Pancreas (tissue), 10 donors: ENCODE measurements at regions not wholly inside any gene's neighbourhood (a gene's known extent, or its start where the extent isn't known, plus 50 kb on each side); places are given as distances from the start of the nearest gene placed in this dataset.

Experiments used
- ATAC-seq, 4 donors: fragments of 200-7000 bp; cut with Tn5 transposase; one replicate each; pipeline versions ENCODE4 v1.8.0 to v1.9.1; 2020; ENCODE audit warnings: mild to moderate bottlenecking in 4 of 4, moderate library complexity in 4 of 4
- DNase-seq, 6 donors: peaks; one replicate each; pipeline ENCODE4 v3.0.0-alpha.2; 2020
- FAIRE-seq: peaks from 2 replicates; lab custom pipeline; 2012; peaks lifted over from hg19 to GRCh38; lab: Jason Lieb, UNC
- H3K27ac ChIP-seq, 4 donors: fragments of 200-600 bp; sonication (generic); 1 replicate in 3 of 4; 2 replicates in 1 of 4; pipeline versions ENCODE4 v1.5.0 to v1.8.0; 2020
- H3K27me3 ChIP-seq, 4 donors: fragments of 200-600 bp; one replicate each; pipeline ENCODE4 v1.8.0; 2021
- H3K36me3 ChIP-seq, 3 donors: fragments of 200-600 bp; sonication (generic) in 1 of 3; one replicate each; pipeline versions ENCODE4 v1.5.0 to v1.8.0; 2020 to 2021
- H3K4me1 ChIP-seq, 3 donors: fragments of 200-600 bp; one replicate each; pipeline ENCODE4 v1.8.0; 2021
- H3K4me3 ChIP-seq, 4 donors: fragments of 200-600 bp; sonication (generic) in 2 of 4; one replicate each; pipeline versions ENCODE4 v1.5.0 to v1.8.0; 2020 to 2021
- H3K9me3 ChIP-seq, 4 donors: fragments of 200-600 bp; one replicate each; pipeline ENCODE4 v1.8.0; 2021
- WGBS, 2 donors: extraction: QIAGEN DNeasy Blood & Tissue Kit; methylation state at CpG; one replicate each; pipeline ENCODE4 v1.1.7; 2013; 5-methylcytosine and 5-hydroxymethylcytosine counted together
- intact Hi-C, 3 donors: fragments of 100-400 bp; cut with DNase I; formaldehyde crosslinking; loops; one replicate each; pipeline versions ENCODE4 v1.11.1 to v1.14.2; 2022
- TF ChIP-seq, protein P1 (sequence below), 4 donors: fragments of 200-600 bp; sonication (generic) in 3 of 4; IDR thresholded peaks; one replicate each; pipeline versions ENCODE4 v1.5.0 to v1.8.0; 2021; ENCODE audit warnings: antibody characterized with exemption in 4 of 4
- donor health status: healthy with polysubstance abuse.
- donor health status: DM: no; HTN: no; CAD: no; lungs with moderate emphysema.
- donor health status: DM: no; HTN: no; CAD: no.
- donor health status: control.
- donor health status: control.
- donor health status: Bipolar disorder and iron deficiency.
- donor health status: DM: yes; HTN: yes; CAD: no.
- donor health status: DM: no; HTN: no; CAD: no.
- donor health status: DM: no; HTN: no; CAD: no.
- donor health status: DM: yes; HTN: yes; CAD: no.

- TF ChIP-seq, protein P1, sequence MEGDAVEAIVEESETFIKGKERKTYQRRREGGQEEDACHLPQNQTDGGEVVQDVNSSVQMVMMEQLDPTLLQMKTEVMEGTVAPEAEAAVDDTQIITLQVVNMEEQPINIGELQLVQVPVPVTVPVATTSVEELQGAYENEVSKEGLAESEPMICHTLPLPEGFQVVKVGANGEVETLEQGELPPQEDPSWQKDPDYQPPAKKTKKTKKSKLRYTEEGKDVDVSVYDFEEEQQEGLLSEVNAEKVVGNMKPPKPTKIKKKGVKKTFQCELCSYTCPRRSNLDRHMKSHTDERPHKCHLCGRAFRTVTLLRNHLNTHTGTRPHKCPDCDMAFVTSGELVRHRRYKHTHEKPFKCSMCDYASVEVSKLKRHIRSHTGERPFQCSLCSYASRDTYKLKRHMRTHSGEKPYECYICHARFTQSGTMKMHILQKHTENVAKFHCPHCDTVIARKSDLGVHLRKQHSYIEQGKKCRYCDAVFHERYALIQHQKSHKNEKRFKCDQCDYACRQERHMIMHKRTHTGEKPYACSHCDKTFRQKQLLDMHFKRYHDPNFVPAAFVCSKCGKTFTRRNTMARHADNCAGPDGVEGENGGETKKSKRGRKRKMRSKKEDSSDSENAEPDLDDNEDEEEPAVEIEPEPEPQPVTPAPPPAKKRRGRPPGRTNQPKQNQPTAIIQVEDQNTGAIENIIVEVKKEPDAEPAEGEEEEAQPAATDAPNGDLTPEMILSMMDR (IDR thresholded peaks at IDR 0.05) = no peak
- ATAC-seq = no peak
- WGBS, 2 donors = 79 to 96% methylated on average over 2 of the region's 2 CpGs
- DNase-seq = no peak
- intact Hi-C loops = no loop called here
- FAIRE-seq = no peak
- Histone ChIP-seq H3K27me3 (no peaks in the 10 kb centered on the region), H3K27ac (no peak overlapping the region), H3K4me3 (no peak overlapping the region), H3K36me3 (no peaks in the 10 kb centered on the region), H3K9me3 (no peaks in the 10 kb centered on the region), H3K4me1 (no peaks in the 10 kb centered on the region)
Measured at GRCh38 chr10:47167591-47167990, 132.4 kb upstream of the GDF10 start.

- Histone ChIP-seq H3K9me3 (no peaks in the 10 kb centered on the region), H3K4me1 (no peaks in the 10 kb centered on the region), H3K36me3 (no peaks in the 10 kb centered on the region), H3K27ac (no peak overlapping the region), H3K27me3 (no peaks in the 10 kb centered on the region), H3K4me3 (no peak overlapping the region)
- ATAC-seq (no peak), DNase-seq (no peak), FAIRE-seq (no peak)
- TF ChIP-seq, protein P1 (IDR thresholded peaks at IDR 0.05) = no peak
- intact Hi-C loops = no loop called here
- WGBS, 2 donors = 68 to 73% methylated on average over 1 of the region's 1 CpG
Measured at GRCh38 chr10:47169581-47169980, 130.4 kb upstream of the GDF10 start.

- DNase-seq (no peak), FAIRE-seq (no peak), ATAC-seq (no peak)
- no peaks in the 10 kb centered on the region for H3K36me3 ChIP-seq
- TF ChIP-seq, protein P1 (IDR thresholded peaks at IDR 0.05) = no peak
- intact Hi-C loops = no loop called here
- no peaks in the 10 kb centered on the region for H3K4me1 ChIP-seq
- no peak overlapping the region for H3K27ac ChIP-seq
- H3K9me3 ChIP-seq = no peaks in the 10 kb centered on the region
- H3K4me3 ChIP-seq = no peak overlapping the region
- no peaks in the 10 kb centered on the region for H3K27me3 ChIP-seq
- whole genome bisulfite sequencing, 2 donors = 65 to 72% methylated on average over 6 of the region's 6 CpGs
Measured at GRCh38 chr10:47173929-47174442, 126.0 kb upstream of the GDF10 start.

DNA sequence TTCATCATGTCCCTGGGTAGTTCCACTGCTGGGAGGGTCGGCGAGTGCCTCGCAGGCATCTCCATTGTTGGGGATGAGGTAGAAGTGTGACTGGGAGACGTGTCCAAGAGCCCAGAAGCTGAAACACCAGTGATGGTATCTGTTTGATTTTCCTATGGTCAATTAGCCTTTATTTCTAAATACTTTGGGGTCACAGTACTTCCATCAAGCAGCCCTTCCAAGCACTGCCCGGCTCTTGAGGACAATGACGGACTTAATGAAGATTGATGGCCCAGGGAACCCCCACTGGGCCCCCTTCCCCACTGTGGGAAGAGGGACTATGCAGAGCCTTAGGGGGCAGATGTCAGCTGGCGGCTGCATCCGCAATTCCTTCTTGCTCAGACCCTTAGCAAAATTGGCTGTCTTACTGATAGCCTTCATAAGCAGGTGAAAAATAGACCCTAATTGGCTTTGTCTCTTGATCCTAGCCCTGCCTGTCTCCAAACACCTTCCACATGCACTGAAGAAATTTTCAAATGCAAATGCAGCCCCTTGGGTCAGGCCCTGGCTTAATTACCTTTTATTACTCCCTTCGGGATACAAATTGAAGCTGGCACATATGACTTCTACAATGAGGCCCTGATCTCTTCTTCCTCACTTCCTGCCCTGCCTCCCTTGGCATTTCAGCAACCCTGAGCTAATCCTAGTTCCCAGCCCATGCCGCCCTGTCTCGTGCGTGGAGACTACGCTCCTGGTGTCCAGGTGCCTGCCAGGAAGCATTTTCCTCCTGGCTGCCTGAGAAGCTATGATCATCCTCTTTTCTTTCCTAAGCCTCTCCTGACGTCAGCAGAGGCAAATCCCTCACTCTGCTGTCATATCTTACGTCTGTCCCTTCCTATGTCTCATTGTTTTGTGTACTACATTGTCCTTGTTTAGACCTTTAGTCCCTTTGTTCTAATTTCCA is 124.5 kb upstream of the GDF10 start:
- Histone ChIP-seq H3K27ac (no peak overlapping the region), H3K4me1 (no peaks in the 10 kb centered on the region), H3K36me3 (no peaks in the 10 kb centered on the region), H3K4me3 (no peak overlapping the region), H3K27me3 (no peaks in the 10 kb centered on the region), H3K9me3 (no peaks in the 10 kb centered on the region)
- TF ChIP-seq, protein P1 (IDR thresholded peaks at IDR 0.05) = no peak
- 73 to 74% methylated on average over 15 of the region's 15 CpGs for WGBS, 2 donors
- ATAC-seq (no peak), DNase-seq (no peak), FAIRE-seq (no peak)
- intact Hi-C loops = no loop called here
